ENCODE measurements at regions not wholly inside any gene's neighbourhood (a gene's known extent, or its start where the extent isn't known, plus 50 kb on each side); places are given as distances from the start of the nearest gene placed in this dataset.

DNA sequence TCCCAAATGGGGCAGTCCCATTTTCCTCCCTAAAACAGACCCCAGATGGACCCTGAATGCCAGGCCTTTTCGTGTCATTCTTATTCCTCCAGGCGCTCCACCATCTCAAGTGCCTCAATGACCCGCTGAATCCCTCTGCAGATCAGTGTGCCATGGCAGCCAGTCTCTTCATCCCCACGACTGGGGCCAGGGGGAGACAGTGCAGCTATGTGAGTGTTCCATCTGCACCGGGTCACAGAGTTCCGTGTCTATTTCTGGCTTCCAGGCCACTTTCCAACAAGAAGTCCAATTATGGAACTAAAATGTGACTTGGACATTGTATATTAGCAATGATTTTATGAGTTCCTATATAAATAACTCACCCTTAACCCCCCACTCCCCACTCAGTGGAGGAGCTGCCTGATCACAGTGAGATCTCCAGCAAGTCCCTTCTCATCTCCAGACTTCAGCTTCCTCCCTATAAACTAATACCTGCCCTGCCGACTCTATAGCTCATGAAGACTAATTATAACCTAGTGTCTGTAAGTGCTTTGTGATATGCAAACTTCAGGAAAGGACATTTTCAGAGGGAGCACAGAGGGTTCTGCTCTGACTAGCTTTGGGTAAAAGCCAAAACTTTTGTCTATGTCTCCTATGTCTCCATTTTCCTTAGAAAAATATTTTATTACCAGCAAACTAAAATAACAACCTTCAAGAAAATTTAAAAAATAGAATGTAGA is 56.3 kb upstream of the NFASC start:
- no peak overlapping the region for H3K4me3 ChIP-seq
- WGBS, 2 donors, result 69 to 71% methylated on average over 7 of the region's 7 CpGs
- H3K27ac ChIP-seq, result peak overlapping the region; percentile 36 to 87 (median 54)
- intact Hi-C loops (cut with DNase I), result no loop called here
- DNase-seq, result peak; percentile 77
- H3K4me1 ChIP-seq, result peaks cover 0 to 47% (median 31%) of the 10 kb centered on the region in 4 donors
- TF ChIP-seq EP300 (IDR thresholded peaks at IDR 0.05), result peak in 1 of 4 donors; percentile 42
- TF ChIP-seq POLR2A (IDR thresholded peaks at IDR 0.05), result no peak
- peak in 1 of 4 donors; percentile 46 for TF ChIP-seq POLR2AphosphoS5 (IDR thresholded peaks at IDR 0.05)
- TF ChIP-seq, protein P1, sequence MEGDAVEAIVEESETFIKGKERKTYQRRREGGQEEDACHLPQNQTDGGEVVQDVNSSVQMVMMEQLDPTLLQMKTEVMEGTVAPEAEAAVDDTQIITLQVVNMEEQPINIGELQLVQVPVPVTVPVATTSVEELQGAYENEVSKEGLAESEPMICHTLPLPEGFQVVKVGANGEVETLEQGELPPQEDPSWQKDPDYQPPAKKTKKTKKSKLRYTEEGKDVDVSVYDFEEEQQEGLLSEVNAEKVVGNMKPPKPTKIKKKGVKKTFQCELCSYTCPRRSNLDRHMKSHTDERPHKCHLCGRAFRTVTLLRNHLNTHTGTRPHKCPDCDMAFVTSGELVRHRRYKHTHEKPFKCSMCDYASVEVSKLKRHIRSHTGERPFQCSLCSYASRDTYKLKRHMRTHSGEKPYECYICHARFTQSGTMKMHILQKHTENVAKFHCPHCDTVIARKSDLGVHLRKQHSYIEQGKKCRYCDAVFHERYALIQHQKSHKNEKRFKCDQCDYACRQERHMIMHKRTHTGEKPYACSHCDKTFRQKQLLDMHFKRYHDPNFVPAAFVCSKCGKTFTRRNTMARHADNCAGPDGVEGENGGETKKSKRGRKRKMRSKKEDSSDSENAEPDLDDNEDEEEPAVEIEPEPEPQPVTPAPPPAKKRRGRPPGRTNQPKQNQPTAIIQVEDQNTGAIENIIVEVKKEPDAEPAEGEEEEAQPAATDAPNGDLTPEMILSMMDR (IDR thresholded peaks at IDR 0.05), result no peak
- no peaks in the 10 kb centered on the region for H3K9me3 ChIP-seq
- H3K27me3 ChIP-seq, result no peaks in the 10 kb centered on the region
- no peaks in the 10 kb centered on the region for H3K36me3 ChIP-seq

DNA sequence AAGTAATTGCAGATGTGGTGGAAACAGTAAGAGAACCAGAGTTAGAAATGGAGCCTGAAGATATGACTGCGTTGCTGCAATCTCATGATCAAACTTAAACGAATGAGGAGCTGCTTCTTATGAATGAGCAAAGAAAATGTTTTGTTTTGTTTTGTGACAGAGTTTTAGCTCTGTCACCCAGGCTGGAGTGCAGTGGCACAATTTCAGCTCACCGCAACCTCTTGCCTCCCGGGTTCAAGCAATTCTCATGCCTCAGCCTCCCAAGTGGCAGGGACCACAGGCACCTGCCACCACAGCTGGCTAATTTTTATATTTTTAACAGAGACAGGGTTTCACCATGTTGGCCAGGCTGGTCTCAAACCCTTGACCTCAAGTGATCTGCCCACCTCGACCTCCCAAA is 53.3 kb upstream of the NFASC start:
- 91% methylated on average over 5 of the region's 5 CpGs for WGBS, 2 donors
- no peak overlapping the region for H3K4me3 ChIP-seq
- H3K27ac ChIP-seq, result peak overlapping the region in 1 of 4 donors; percentile 87
- no peaks in the 10 kb centered on the region for H3K9me3 ChIP-seq
- peaks cover 0 to 73% (median 60%) of the 10 kb centered on the region in 4 donors for H3K4me1 ChIP-seq
- DNase-seq, result no peak
- no peaks in the 10 kb centered on the region for H3K36me3 ChIP-seq
- H3K27me3 ChIP-seq, result no peaks in the 10 kb centered on the region
- intact Hi-C loops (cut with DNase I), result no loop called here
- TF ChIP-seq POLR2AphosphoS5 (IDR thresholded peaks at IDR 0.05) (no peak), POLR2A (IDR thresholded peaks at IDR 0.05) (no peak), EP300 (IDR thresholded peaks at IDR 0.05) (no peak)
- TF ChIP-seq, protein P1 (IDR thresholded peaks at IDR 0.05), result no peak

DNA sequence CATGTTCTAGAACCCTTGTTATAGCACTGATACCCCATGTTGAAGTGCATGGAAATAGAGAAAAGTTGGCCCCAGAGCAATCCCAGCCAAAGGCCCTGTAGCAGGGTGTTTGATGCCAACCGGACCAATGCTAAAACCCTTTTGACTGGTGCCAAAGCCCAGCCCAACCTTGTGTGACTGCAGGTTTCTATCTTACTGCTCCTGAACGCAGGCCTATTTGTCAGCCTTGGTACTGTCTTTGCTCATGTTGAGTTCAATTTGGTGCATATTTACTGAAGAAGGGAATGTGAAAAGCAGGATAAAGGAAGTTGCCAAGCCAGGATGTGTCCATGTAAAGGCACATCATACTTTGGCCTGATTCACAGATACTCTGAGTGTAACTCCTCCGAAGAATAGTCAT is 51.7 kb upstream of the NFASC start:
- 81 to 83% methylated on average over 3 of the region's 3 CpGs for WGBS, 2 donors
- Histone ChIP-seq H3K36me3 (no peaks in the 10 kb centered on the region), H3K27ac (peak overlapping the region; percentile 68 to 87 (median 74)), H3K4me1 (peaks cover 0 to 71% (median 51%) of the 10 kb centered on the region in 4 donors), H3K9me3 (no peaks in the 10 kb centered on the region), H3K27me3 (no peaks in the 10 kb centered on the region), H3K4me3 (no peak overlapping the region)
- intact Hi-C loops (cut with DNase I), result no loop called here
- peak; percentile 76 for DNase-seq
- TF ChIP-seq, protein P1 (IDR thresholded peaks at IDR 0.05), result no peak
- TF ChIP-seq POLR2A (IDR thresholded peaks at IDR 0.05), result no peak
- TF ChIP-seq EP300 (IDR thresholded peaks at IDR 0.05), result peak in 1 of 4 donors; percentile 49
- peak; percentile 42 to 78 (median 70) for TF ChIP-seq POLR2AphosphoS5 (IDR thresholded peaks at IDR 0.05)

DNA sequence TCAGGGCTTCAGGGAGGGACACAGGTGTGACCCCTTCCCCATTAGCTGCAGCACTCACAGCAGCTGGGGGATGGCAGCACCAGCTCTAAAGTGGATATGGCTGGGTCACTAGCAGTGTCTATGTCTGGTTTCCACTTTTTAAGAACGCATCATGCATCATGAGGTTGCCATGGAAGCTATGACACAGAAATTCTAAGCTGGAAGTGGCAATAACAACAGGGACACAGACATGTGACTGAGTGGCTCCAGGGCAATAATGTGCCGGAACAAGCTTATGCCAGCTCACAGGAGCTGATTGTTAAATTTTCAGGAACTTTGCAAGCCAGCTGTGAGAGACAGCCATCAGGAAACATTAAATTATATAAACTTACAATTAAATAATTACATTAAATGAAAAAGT is 51.2 kb upstream of the NFASC start:
- H3K36me3 ChIP-seq, result no peaks in the 10 kb centered on the region
- H3K27ac ChIP-seq, result peak overlapping the region; percentile 68 to 87 (median 74)
- H3K4me1 ChIP-seq, result peaks cover 0 to 68% (median 46%) of the 10 kb centered on the region in 4 donors
- no peak for DNase-seq
- no peaks in the 10 kb centered on the region for H3K9me3 ChIP-seq
- TF ChIP-seq, protein P1 (IDR thresholded peaks at IDR 0.05), result no peak
- TF ChIP-seq POLR2AphosphoS5 (IDR thresholded peaks at IDR 0.05) (no peak), EP300 (IDR thresholded peaks at IDR 0.05) (no peak), POLR2A (IDR thresholded peaks at IDR 0.05) (no peak)
- no peak overlapping the region for H3K4me3 ChIP-seq
- intact Hi-C loops (cut with DNase I), result no loop called here
- H3K27me3 ChIP-seq, result no peaks in the 10 kb centered on the region
- 86 to 89% methylated on average over 2 of the region's 2 CpGs for WGBS, 2 donors
